ENCODE measurements at regions not wholly inside any gene's neighbourhood (a gene's known extent, or its start where the extent isn't known, plus 50 kb on each side); places are given as distances from the start of the nearest gene placed in this dataset.
"Not testable (repeated sequence)": the region's sequence is repeated elsewhere in the genome, so short reads cannot be mapped to it uniquely, and the experiment has no call there.

DNA sequence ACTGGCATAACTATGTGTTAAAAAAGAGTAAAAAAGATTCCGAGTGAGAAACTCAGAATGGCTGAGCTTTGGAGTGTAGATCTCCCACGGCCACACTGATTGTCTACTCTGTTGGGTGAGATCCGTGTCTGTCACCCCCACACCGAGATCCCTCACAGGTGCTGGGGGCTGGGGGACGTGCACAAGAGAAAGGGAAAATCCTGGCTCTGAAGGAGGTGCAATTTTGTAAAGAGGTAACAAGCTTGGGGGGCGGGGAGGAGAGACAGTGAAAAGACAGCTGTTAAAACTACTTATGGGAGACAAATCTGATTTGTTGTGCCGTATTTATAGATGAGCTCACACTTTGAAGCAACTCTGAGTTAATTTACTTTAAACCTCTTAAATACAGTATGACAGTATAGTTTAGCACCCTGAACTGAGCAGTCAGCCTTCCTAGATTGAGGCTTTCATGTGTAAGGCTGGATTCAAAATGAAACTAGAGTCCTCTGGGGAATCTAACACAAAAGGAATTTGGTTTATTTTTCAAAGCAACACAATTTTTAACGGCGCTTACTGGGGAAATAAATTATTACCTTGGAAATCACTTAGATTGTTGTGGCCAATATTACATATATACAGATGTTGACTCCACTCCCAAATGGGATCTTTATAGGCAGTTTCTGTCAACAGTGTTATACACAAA lies 167.4 kb upstream of the RGS6 start:
- no peaks in the 10 kb centered on the region for H3K9me3 Mint-ChIP-seq
- H3K27me3 Mint-ChIP-seq, result peaks cover 10 to 25% of the 10 kb centered on the region in 2 donors
- H3K36me3 Mint-ChIP-seq, result no peaks in the 10 kb centered on the region
- no peak overlapping the region for H3K4me3 Mint-ChIP-seq
- ATAC-seq (replicated peaks) (no peak), DNase-seq (no peak)
- no peaks in the 10 kb centered on the region for H3K4me1 Mint-ChIP-seq
- H3K27ac Mint-ChIP-seq, result no peak overlapping the region

- H3K36me3 Mint-ChIP-seq, result no peaks in the 10 kb centered on the region
- H3K27ac Mint-ChIP-seq, result no peak overlapping the region
Observed at GRCh38 chr14:71765505-71765904, 166.7 kb upstream of the RGS6 start.

DNA sequence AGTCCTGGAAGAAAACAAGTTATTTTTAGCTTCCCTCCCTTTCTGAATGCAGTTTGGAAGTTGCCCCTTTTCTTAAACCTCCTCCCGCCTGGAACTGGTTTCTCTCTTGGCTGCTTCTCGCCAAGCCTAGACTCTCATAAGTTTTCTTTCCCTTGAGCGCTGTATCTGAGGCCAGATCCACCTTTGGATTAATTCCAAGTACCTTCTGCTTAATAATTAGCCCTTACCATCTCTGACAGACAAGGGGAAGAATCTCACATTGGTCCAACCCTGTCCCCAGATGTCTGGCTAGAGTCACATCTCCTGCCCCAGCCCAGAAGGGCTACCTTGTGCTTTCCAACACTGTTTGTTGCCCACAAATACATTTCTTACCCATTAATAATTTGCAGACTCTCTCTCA lies 161.8 kb upstream of the RGS6 start:
- Mint-ChIP-seq H3K4me1 (no peaks in the 10 kb centered on the region), H3K27ac (no peak overlapping the region), H3K36me3 (peaks cover 0 to 8% of the 10 kb centered on the region in 2 donors), H3K9me3 (peaks cover 8 to 13% of the 10 kb centered on the region in 2 donors), H3K4me3 (no peak overlapping the region), H3K27me3 (peaks cover 14 to 24% of the 10 kb centered on the region in 2 donors)
- ATAC-seq (replicated peaks) (no peak), DNase-seq (no peak)

More at GRCh38 chr14:71765505-71765904, 166.7 kb upstream of the RGS6 start:
- DNase-seq, result no peak
- no peak overlapping the region for H3K4me3 Mint-ChIP-seq
- H3K27me3 Mint-ChIP-seq, result peaks cover 14 to 21% of the 10 kb centered on the region in 2 donors
- H3K9me3 Mint-ChIP-seq, result no peaks in the 10 kb centered on the region
- ATAC-seq (replicated peaks), result no peak
- no peaks in the 10 kb centered on the region for H3K4me1 Mint-ChIP-seq

DNA sequence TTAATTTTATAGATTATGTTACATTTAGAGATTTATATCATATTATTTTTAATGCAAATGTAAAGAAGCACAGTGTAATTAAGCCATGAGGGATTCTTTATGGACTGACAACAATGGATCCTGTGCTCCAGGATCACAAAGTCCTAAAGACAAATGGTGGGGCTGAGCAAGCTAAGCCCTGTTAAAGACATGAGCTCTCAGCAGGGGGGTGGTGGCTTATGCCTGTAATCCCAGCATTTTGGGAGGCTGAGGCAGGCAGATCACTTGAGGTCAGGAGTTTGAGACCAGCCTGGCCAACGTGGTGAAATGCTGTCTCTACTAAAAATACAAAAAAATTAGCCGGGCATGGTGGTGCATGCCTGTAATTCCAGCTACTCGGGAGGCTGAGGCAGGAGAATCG lies 160.8 kb upstream of the RGS6 start:
- Mint-ChIP-seq H3K9me3 (peaks cover 8 to 13% of the 10 kb centered on the region in 2 donors), H3K27me3 (peaks cover 9 to 18% of the 10 kb centered on the region in 2 donors)
- H3K27ac Mint-ChIP-seq; H3K4me1 Mint-ChIP-seq; DNase-seq; H3K36me3 Mint-ChIP-seq; ATAC-seq (replicated peaks); H3K4me3 Mint-ChIP-seq: not testable (repeated sequence)

DNA sequence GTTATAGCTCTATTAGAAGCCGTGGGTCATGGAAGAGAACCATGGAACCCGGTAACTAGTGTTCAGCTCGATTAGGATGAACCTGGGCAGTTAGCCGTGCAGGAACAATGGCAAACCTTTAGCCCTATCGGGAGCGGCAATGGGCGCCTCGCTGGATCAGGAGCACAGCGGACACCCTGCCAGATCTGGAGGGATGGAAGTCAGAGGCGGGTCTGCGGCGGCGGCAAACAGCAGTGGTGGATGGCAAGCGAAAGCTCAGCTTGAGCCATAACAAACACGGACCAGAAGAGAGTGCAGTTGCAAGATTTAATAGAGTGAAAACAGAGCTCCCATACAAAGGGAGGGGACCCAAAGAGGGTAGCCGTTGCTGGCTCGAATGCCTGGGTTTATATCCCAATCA lies 160.2 kb upstream of the RGS6 start:
- not testable (repeated sequence) for ATAC-seq (replicated peaks); H3K4me1 Mint-ChIP-seq; DNase-seq; H3K4me3 Mint-ChIP-seq; H3K36me3 Mint-ChIP-seq; H3K27ac Mint-ChIP-seq
- H3K9me3 Mint-ChIP-seq, result peaks cover 8 to 13% of the 10 kb centered on the region in 2 donors
- H3K27me3 Mint-ChIP-seq, result peaks cover 13 to 23% of the 10 kb centered on the region in 2 donors

GRCh38 chr14:71773898-71774481 lies 158.2 kb upstream of the RGS6 start:
- Mint-ChIP-seq H3K9me3 (peaks cover 8 to 13% of the 10 kb centered on the region in 2 donors), H3K36me3 (peaks cover 0 to 8% of the 10 kb centered on the region in 2 donors), H3K4me3 (no peak overlapping the region), H3K4me1 (peaks cover 0 to 2% of the 10 kb centered on the region in 2 donors), H3K27ac (peak overlapping the region; percentile 20), H3K27me3 (peaks cover 18 to 29% of the 10 kb centered on the region in 2 donors)
- no peak for ATAC-seq (replicated peaks)
- no peak for DNase-seq

GRCh38 chr14:71776471-71777360 lies 155.5 kb upstream of the RGS6 start:
- H3K27me3 Mint-ChIP-seq, result peaks cover 15 to 48% of the 10 kb centered on the region in 2 donors
- no peak overlapping the region for H3K4me3 Mint-ChIP-seq
- ATAC-seq (replicated peaks), result peak; percentile 42 to 50
- peaks cover 0 to 2% of the 10 kb centered on the region in 2 donors for H3K4me1 Mint-ChIP-seq
- H3K27ac Mint-ChIP-seq, result peak overlapping the region; percentile 5
- H3K9me3 Mint-ChIP-seq, result peaks cover 8 to 13% of the 10 kb centered on the region in 2 donors
- peaks cover 0 to 8% of the 10 kb centered on the region in 2 donors for H3K36me3 Mint-ChIP-seq
- DNase-seq, result no peak

DNA sequence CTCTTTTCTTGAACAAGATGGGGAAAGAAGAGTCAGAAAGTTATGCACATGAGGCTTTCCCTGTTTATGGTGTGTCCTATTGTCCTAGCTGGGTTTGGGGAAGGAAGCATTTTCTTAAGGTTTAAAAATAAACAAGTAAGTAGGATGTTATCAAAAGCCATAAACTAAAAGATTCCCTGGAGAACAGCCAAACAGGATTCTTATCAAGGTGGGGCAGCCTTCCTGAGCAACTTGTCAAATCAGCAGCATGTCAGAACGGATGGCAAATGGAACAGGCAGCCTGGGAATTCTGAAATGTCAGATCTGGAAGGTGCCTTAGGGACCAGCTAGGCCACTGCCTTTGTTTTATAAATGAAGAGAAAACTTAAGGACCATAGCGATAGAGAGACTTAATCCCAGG lies 152.2 kb upstream of the RGS6 start:
- no peak overlapping the region for H3K27ac Mint-ChIP-seq
- no peaks in the 10 kb centered on the region for H3K36me3 Mint-ChIP-seq
- peaks cover 0 to 2% of the 10 kb centered on the region in 2 donors for H3K4me1 Mint-ChIP-seq
- peaks cover 15 to 38% of the 10 kb centered on the region in 2 donors for H3K27me3 Mint-ChIP-seq
- DNase-seq, result no peak
- no peak overlapping the region for H3K4me3 Mint-ChIP-seq
- H3K9me3 Mint-ChIP-seq, result no peaks in the 10 kb centered on the region
- no peak for ATAC-seq (replicated peaks)

- ATAC-seq (replicated peaks), result no peak
- H3K27ac Mint-ChIP-seq, result no peak overlapping the region
- peaks cover 0 to 2% of the 10 kb centered on the region in 2 donors for H3K4me1 Mint-ChIP-seq
- no peak overlapping the region for H3K4me3 Mint-ChIP-seq
- no peaks in the 10 kb centered on the region for H3K9me3 Mint-ChIP-seq
- DNase-seq, result no peak
- H3K36me3 Mint-ChIP-seq, result no peaks in the 10 kb centered on the region
- peaks cover 15 to 32% of the 10 kb centered on the region in 2 donors for H3K27me3 Mint-ChIP-seq
Observed at GRCh38 chr14:71780822-71781221, 151.4 kb upstream of the RGS6 start.

DNA sequence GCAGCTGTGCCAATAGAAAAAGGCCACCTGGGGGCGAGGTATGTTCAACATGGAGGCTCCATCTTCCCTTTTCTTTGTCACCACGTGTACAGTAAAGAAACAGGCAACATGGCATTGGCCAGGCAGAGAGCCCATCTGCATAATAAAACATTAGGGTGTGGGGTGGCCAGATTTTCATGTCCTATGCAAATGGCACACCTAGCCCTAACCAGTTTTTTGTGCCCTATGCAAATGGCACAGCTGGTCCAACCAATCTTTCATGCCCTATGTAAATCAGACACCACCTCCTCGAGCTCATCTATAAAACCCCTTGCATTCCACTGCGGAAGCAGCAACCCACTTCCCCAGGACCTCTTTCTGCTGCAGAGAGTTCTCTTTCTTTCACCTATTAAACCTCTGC lies 149.1 kb upstream of the RGS6 start:
- H3K27ac Mint-ChIP-seq, result no peak overlapping the region
- H3K9me3 Mint-ChIP-seq, result no peaks in the 10 kb centered on the region
- no peak overlapping the region for H3K4me3 Mint-ChIP-seq
- H3K27me3 Mint-ChIP-seq, result peaks cover 4 to 19% of the 10 kb centered on the region in 2 donors
- H3K36me3 Mint-ChIP-seq, result no peaks in the 10 kb centered on the region
- DNase-seq, result no peak
- no peaks in the 10 kb centered on the region for H3K4me1 Mint-ChIP-seq
- no peak for ATAC-seq (replicated peaks)

DNA sequence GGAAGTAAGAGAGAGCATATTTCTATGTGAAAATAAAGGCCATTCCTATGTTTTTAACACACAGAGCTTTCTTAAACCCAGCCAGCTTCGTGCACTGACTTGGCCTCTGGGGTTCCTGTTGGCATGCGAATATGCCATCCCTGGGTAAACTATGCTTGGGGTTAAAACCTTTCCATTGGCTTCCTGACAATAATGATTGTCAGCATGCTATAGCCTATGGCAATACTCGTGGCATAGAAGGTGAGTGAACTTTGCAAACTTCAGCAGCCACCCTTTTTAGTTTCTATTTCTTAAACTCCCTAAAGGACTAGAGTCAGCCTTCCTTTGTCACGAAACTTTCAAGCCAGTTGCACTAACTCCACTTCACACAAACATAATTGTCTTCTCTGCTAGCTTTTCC lies 148.4 kb upstream of the RGS6 start:
- no peaks in the 10 kb centered on the region for H3K36me3 Mint-ChIP-seq
- no peak overlapping the region for H3K27ac Mint-ChIP-seq
- peaks cover 4 to 19% of the 10 kb centered on the region in 2 donors for H3K27me3 Mint-ChIP-seq
- H3K4me3 Mint-ChIP-seq, result no peak overlapping the region
- DNase-seq (no peak), ATAC-seq (replicated peaks) (no peak)
- no peaks in the 10 kb centered on the region for H3K4me1 Mint-ChIP-seq
- H3K9me3 Mint-ChIP-seq, result no peaks in the 10 kb centered on the region

- no peak for DNase-seq
- Mint-ChIP-seq H3K4me1 (no peaks in the 10 kb centered on the region), H3K9me3 (peaks cover 0 to 1% of the 10 kb centered on the region in 2 donors), H3K27me3 (peaks cover 0 to 11% of the 10 kb centered on the region in 2 donors), H3K4me3 (no peak overlapping the region), H3K36me3 (no peaks in the 10 kb centered on the region), H3K27ac (no peak overlapping the region)
- no peak for ATAC-seq (replicated peaks)
Observed at GRCh38 chr14:71789005-71789404, 143.2 kb upstream of the RGS6 start.

GRCh38 chr14:71799841-71800240 lies 132.4 kb upstream of the RGS6 start:
- no peaks in the 10 kb centered on the region for H3K36me3 Mint-ChIP-seq
- ATAC-seq (replicated peaks) (no peak), DNase-seq (no peak)

GRCh38 chr14:71800878-71801277 lies 131.4 kb upstream of the RGS6 start:
- H3K4me3 Mint-ChIP-seq, result no peak overlapping the region
- H3K4me1 Mint-ChIP-seq, result no peaks in the 10 kb centered on the region
- no peak overlapping the region for H3K27ac Mint-ChIP-seq
- DNase-seq (no peak), ATAC-seq (replicated peaks) (no peak)
- H3K36me3 Mint-ChIP-seq, result no peaks in the 10 kb centered on the region
- H3K9me3 Mint-ChIP-seq, result no peaks in the 10 kb centered on the region
- H3K27me3 Mint-ChIP-seq, result peaks cover 25 to 28% of the 10 kb centered on the region in 2 donors

More at GRCh38 chr14:71799841-71800240, 132.4 kb upstream of the RGS6 start:
- Mint-ChIP-seq H3K27me3 (peaks cover 28 to 31% of the 10 kb centered on the region in 2 donors), H3K4me3 (no peak overlapping the region), H3K4me1 (no peaks in the 10 kb centered on the region), H3K9me3 (no peaks in the 10 kb centered on the region), H3K27ac (no peak overlapping the region)

Data from stimulated activated naive B cell treated with anti-CD40 and anti-IgM and Interleukin-4, amounts not matched to agents 10 μg/mL and 1 μg/mL and 100 μg/mL, for 72 hours (primary cell).